ENCODE measurements at regions not wholly inside any gene's neighbourhood (a gene's known extent, or its start where the extent isn't known, plus 50 kb on each side); places are given as distances from the start of the nearest gene placed in this dataset.

- no peak for TF ChIP-seq ZFX (IDR thresholded peaks at IDR 0.05; ENCODE audit: borderline replicate concordance)
- TF ChIP-seq CTCF (IDR thresholded peaks at IDR 0.05), result no peak
Observed at GRCh38 chr12:61188801-61189595, 1071.2 kb upstream of the USP15 start.

All from 22Rv1 (cell line).